ENCODE measurements at regions not wholly inside any gene's neighbourhood (a gene's known extent, or its start where the extent isn't known, plus 50 kb on each side); places are given as distances from the start of the nearest gene placed in this dataset.

DNA sequence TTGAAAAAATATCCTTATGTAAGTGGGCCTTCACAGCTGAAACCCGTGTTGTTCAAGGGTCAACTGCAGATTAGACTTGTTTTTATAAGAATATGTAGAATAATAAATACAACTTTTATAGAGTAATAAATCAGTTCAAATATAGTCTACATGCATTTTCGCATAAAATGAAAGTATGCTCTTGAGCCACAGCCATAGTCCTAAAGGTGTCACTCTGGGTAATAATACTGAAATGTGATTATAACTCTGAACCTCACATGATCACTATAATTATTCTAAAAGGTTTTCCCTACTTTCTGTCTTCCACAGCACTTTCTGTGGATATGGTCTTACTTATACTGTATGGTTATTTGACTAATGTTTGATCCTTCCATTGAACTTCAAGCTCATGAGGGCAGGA, 185.8 kb downstream of the SLC6A15 start:
- Histone ChIP-seq H3K27me3 (no peaks in the 10 kb centered on the region), H3K9me3 (no peaks in the 10 kb centered on the region), H3K36me3 (no peaks in the 10 kb centered on the region), H3K4me1 (no peaks in the 10 kb centered on the region), H3K4me3 (no peak overlapping the region), H3K27ac (no peak overlapping the region)
- TF ChIP-seq POLR2AphosphoS5 (IDR thresholded peaks at IDR 0.05) (no peak), EP300 (IDR thresholded peaks at IDR 0.05) (no peak), POLR2A (IDR thresholded peaks at IDR 0.05) (no peak)
- TF ChIP-seq, protein P1, sequence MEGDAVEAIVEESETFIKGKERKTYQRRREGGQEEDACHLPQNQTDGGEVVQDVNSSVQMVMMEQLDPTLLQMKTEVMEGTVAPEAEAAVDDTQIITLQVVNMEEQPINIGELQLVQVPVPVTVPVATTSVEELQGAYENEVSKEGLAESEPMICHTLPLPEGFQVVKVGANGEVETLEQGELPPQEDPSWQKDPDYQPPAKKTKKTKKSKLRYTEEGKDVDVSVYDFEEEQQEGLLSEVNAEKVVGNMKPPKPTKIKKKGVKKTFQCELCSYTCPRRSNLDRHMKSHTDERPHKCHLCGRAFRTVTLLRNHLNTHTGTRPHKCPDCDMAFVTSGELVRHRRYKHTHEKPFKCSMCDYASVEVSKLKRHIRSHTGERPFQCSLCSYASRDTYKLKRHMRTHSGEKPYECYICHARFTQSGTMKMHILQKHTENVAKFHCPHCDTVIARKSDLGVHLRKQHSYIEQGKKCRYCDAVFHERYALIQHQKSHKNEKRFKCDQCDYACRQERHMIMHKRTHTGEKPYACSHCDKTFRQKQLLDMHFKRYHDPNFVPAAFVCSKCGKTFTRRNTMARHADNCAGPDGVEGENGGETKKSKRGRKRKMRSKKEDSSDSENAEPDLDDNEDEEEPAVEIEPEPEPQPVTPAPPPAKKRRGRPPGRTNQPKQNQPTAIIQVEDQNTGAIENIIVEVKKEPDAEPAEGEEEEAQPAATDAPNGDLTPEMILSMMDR (IDR thresholded peaks at IDR 0.05) = no peak
- no peak for DNase-seq (ENCODE audit: low spot score in 2 of 2)
- 84% methylated on average over 2 of the region's 2 CpGs for WGBS

DNA sequence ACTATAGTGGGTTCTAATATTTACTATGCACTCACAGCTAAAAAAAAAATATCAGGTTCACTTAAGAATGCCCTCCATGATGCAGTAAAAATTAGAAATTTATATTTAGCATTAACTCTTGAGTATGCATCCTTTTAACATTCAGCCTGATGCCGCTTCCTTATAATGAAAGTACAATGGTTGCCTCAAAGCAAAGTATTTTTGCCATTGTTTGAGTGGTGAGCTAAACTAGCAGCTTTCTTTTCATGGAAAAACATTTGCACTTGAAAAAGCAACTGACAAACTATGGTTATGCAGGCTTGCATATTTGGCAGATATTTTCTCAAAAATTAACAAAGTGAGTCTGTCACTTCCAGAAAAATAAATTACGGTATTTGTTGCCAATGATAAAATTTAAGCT, 188.6 kb downstream of the SLC6A15 start:
- DNase-seq (ENCODE audit: low spot score in 2 of 2) = no peak
- H3K36me3 ChIP-seq = no peaks in the 10 kb centered on the region
- no peaks in the 10 kb centered on the region for H3K27me3 ChIP-seq
- no peaks in the 10 kb centered on the region for H3K4me1 ChIP-seq
- 63% methylated on average over 2 of the region's 2 CpGs for WGBS
- H3K4me3 ChIP-seq = no peak overlapping the region
- H3K9me3 ChIP-seq = no peaks in the 10 kb centered on the region
- no peak overlapping the region for H3K27ac ChIP-seq
- TF ChIP-seq EP300 (IDR thresholded peaks at IDR 0.05) (no peak), POLR2A (IDR thresholded peaks at IDR 0.05) (no peak), POLR2AphosphoS5 (IDR thresholded peaks at IDR 0.05) (no peak)
- TF ChIP-seq, protein P1 (IDR thresholded peaks at IDR 0.05) = no peak

- WGBS = 43% methylated on average over 1 of the region's 1 CpG
- H3K27ac ChIP-seq = no peak overlapping the region
- DNase-seq (ENCODE audit: low spot score in 2 of 2) = no peak
Observed at GRCh38 chr12:84719997-84720396, 192.6 kb downstream of the SLC6A15 start.

DNA sequence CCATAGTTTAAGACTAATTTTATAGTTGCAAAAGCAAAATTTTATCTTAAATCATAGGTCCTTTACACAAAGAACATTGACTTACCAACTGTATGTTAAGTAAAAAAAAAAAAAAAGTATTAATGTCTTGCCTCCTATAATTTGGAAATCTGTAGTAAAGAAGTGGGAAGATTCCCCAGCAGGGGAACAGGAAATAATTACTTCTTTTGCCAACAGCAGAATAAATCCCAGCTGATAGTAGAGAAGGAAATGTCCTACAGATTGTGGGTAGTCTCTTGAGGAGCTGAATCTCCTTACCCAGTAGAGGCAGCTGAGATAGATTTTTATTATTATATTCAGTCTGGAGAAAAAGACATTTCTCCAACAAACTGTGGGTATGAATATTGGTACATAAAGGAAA, 193.7 kb downstream of the SLC6A15 start:
- no peaks in the 10 kb centered on the region for H3K36me3 ChIP-seq
- H3K4me1 ChIP-seq = no peaks in the 10 kb centered on the region
- DNase-seq (ENCODE audit: low spot score in 2 of 2) = no peak
- H3K4me3 ChIP-seq = no peak overlapping the region
- H3K27me3 ChIP-seq = no peaks in the 10 kb centered on the region
- H3K9me3 ChIP-seq = no peaks in the 10 kb centered on the region
- no peak overlapping the region for H3K27ac ChIP-seq
- TF ChIP-seq EP300 (IDR thresholded peaks at IDR 0.05) = no peak
- TF ChIP-seq POLR2AphosphoS5 (IDR thresholded peaks at IDR 0.05) = no peak
- no peak for TF ChIP-seq POLR2A (IDR thresholded peaks at IDR 0.05)
- TF ChIP-seq, protein P1 (IDR thresholded peaks at IDR 0.05) = no peak

More at GRCh38 chr12:84719997-84720396, 192.6 kb downstream of the SLC6A15 start:
- Histone ChIP-seq H3K4me3 (no peak overlapping the region), H3K4me1 (no peaks in the 10 kb centered on the region), H3K9me3 (no peaks in the 10 kb centered on the region), H3K36me3 (no peaks in the 10 kb centered on the region), H3K27me3 (no peaks in the 10 kb centered on the region)
- no peak for TF ChIP-seq POLR2A (IDR thresholded peaks at IDR 0.05)
- TF ChIP-seq, protein P1 (IDR thresholded peaks at IDR 0.05) = no peak
- TF ChIP-seq POLR2AphosphoS5 (IDR thresholded peaks at IDR 0.05) = no peak
- no peak for TF ChIP-seq EP300 (IDR thresholded peaks at IDR 0.05)

- H3K4me3 ChIP-seq = no peak overlapping the region
- H3K27ac ChIP-seq = no peak overlapping the region
- no peaks in the 10 kb centered on the region for H3K9me3 ChIP-seq
- DNase-seq (ENCODE audit: low spot score in 2 of 2) = no peak
- WGBS = 81% methylated on average over 4 of the region's 4 CpGs
- H3K4me1 ChIP-seq = no peaks in the 10 kb centered on the region
- TF ChIP-seq, protein P1 (IDR thresholded peaks at IDR 0.05) = no peak
- TF ChIP-seq POLR2A (IDR thresholded peaks at IDR 0.05) (no peak), EP300 (IDR thresholded peaks at IDR 0.05) (no peak), POLR2AphosphoS5 (IDR thresholded peaks at IDR 0.05) (no peak)
- H3K36me3 ChIP-seq = no peaks in the 10 kb centered on the region
- no peaks in the 10 kb centered on the region for H3K27me3 ChIP-seq
Observed at GRCh38 chr12:84712747-84713146, 199.9 kb downstream of the SLC6A15 start.
